PC-3 (cell line): ENCODE measurements at regions not wholly inside any gene's neighbourhood (a gene's known extent, or its start where the extent isn't known, plus 50 kb on each side); places are given as distances from the start of the nearest gene placed in this dataset.

ENCODE experiments used
- ATAC-seq: fragments of 200-7000 bp; cut with Tn5 transposase; 2 replicates; pipeline ENCODE4 v1.9.1; 2020; ENCODE audit warnings: mild to moderate bottlenecking, moderate library complexity
- BruUV-seq: library from RNA; stranded (reverse); fragments of 400-500 nt; replicated peaks from 2 replicates; lab custom pipeline; 2021; lab: Mats Ljungman, UMichigan
- CTCF ChIA-PET: fragments of 300-600 bp; sonication (Branson Sonifier 250); formaldehyde crosslinking; loops from one replicate; lab custom pipeline; 2022; ENCODE audit warnings: antibody characterized with exemption; lab: Charles Lee
- POLR2A ChIA-PET: fragments of 300-600 bp; sonication (Branson Sonifier 250); formaldehyde crosslinking; loops from one replicate; lab custom pipeline; 2022; ENCODE audit warnings: antibody characterized with exemption; ENCODE audit not compliant: unreplicated experiment; lab: Charles Lee
- DNase-seq: peaks from one replicate; pipeline ENCODE4 v3.0.0-alpha.2; 2015
- H2AFZ ChIP-seq: fragments of 300-600 bp; sonication (generic); 2 replicates; pipeline ENCODE4 v1.6.0; 2016; ENCODE audit warnings: antibody characterized with exemption, low read length
- H3F3A ChIP-seq: fragments of 300-600 bp; sonication (generic); one replicate; pipeline ENCODE4 v1.6.0; 2017; ENCODE audit warnings: antibody characterized with exemption, low read length, control low read depth, mild to moderate bottlenecking; ENCODE audit not compliant: unreplicated experiment
- H3K27ac ChIP-seq: fragments of 300-600 bp; sonication (generic); 2 replicates; pipeline ENCODE4 v1.5.1; 2016; ENCODE audit warnings: mild to moderate bottlenecking, low read length
- H3K27me3 ChIP-seq: fragments of 300-600 bp; sonication (generic); 2 replicates; pipeline ENCODE4 v1.6.1; 2016; ENCODE audit warnings: low read length, mixed read lengths
- H3K36me3 ChIP-seq: fragments of 300-600 bp; sonication (generic); 2 replicates; pipeline ENCODE4 v1.6.1; 2016; ENCODE audit warnings: low read depth, mixed run types, low read length, mixed read lengths
- H3K4me1 ChIP-seq: fragments of 300-600 bp; sonication (generic); 2 replicates; pipeline ENCODE4 v1.5.1; 2016; ENCODE audit warnings: low read length; ENCODE audit not compliant: insufficient read depth
- H3K4me2 ChIP-seq: fragments of 300-600 bp; sonication (generic); 2 replicates; pipeline ENCODE4 v1.6.0; 2016; ENCODE audit warnings: low read length
- H3K4me3 ChIP-seq: fragments of 300-600 bp; sonication (generic); 2 replicates; pipeline ENCODE4 v1.5.1; 2016; ENCODE audit warnings: mild to moderate bottlenecking, low read length, mixed read lengths
- H3K79me2 ChIP-seq: fragments of 300-600 bp; sonication (generic); 2 replicates; pipeline ENCODE4 v1.6.1; 2017; ENCODE audit warnings: low read length, mixed read lengths
- H3K9ac ChIP-seq: fragments of 300-600 bp; sonication (generic); 2 replicates; pipeline ENCODE4 v1.6.0; 2016; ENCODE audit warnings: mild to moderate bottlenecking, low read length
- H3K9me2 ChIP-seq: fragments of 300-600 bp; sonication (generic); replicated peaks from 2 replicates; pipeline ENCODE4 v1.6.1; 2016; ENCODE audit warnings: mixed run types, low read length, mixed read lengths
- H3K9me3 ChIP-seq: fragments of 300-600 bp; sonication (generic); 2 replicates; pipeline ENCODE4 v1.6.1; 2016; ENCODE audit warnings: low read length, mixed read lengths
- H4K20me1 ChIP-seq: fragments of 300-600 bp; sonication (generic); 2 replicates; pipeline ENCODE4 v1.6.1; 2016; ENCODE audit warnings: low read length, mixed read lengths
- CTCF ChIP-seq: fragments of 300-600 bp; sonication (generic); conservative IDR thresholded peaks from 2 replicates; pipeline ENCODE4 v1.5.1; 2017; ENCODE audit warnings: antibody characterized with exemption, low read depth, mild to moderate bottlenecking, low read length
- EZH2 ChIP-seq: fragments of 300-600 bp; sonication (generic); IDR thresholded peaks from one replicate; pipeline ENCODE4 v1.6.1; 2017; ENCODE audit warnings: antibody characterized with exemption, mild to moderate bottlenecking, low read length; ENCODE audit not compliant: unreplicated experiment
- EZH2phosphoT487 ChIP-seq: fragments of 300-600 bp; sonication (generic); IDR thresholded peaks from 2 replicates; pipeline ENCODE4 v1.6.1; 2018; ENCODE audit warnings: mild to moderate bottlenecking, antibody characterized with exemption, low read length, borderline replicate concordance
- intact Hi-C: fragments of 100-400 bp; cut with micrococcal nuclease; formaldehyde crosslinking; loops from 2 replicates; pipeline ENCODE4 v1.9.0; 2023

GRCh38 chr6:21712213-21712612, 118.7 kb downstream of the SOX4 start:
- ChIA-PET CTCF (no interaction called here), POLR2A (no interaction called here)
- Histone ChIP-seq H3K4me2 (no peak overlapping the region), H3F3A (no peaks in the 10 kb centered on the region), H3K79me2 (no peaks in the 10 kb centered on the region), H3K9ac (no peak overlapping the region), H3K9me3 (no peaks in the 10 kb centered on the region), H3K4me1 (0 out of 2 replicates have a peak, but pooled peaks cover 8% of the 10 kb centered on the region), H3K36me3 (no peaks in the 10 kb centered on the region), H3K4me3 (no peak overlapping the region), H2AFZ (no peak overlapping the region), H4K20me1 (no peaks in the 10 kb centered on the region), H3K9me2 (no peaks in the 10 kb centered on the region), H3K27me3 (no peaks in the 10 kb centered on the region), H3K27ac (no peak overlapping the region)
- TF ChIP-seq CTCF (no peak), EZH2phosphoT487 (no peak)
- no peak for DNase-seq
- intact Hi-C loops, result no loop called here
- no peak for ATAC-seq
- BruUV-seq, result no TSS peak

GRCh38 chr6:21713481-21713880, 119.9 kb downstream of the SOX4 start:
- H3K79me2 ChIP-seq, result no peaks in the 10 kb centered on the region
- no peaks in the 10 kb centered on the region for H4K20me1 ChIP-seq
- TF ChIP-seq CTCF, result no peak
- no peak for TF ChIP-seq EZH2phosphoT487
- TF ChIP-seq EZH2, result no peak
- H3K27ac ChIP-seq, result no peak overlapping the region
- H3K9me3 ChIP-seq, result no peaks in the 10 kb centered on the region
- H3F3A ChIP-seq, result no peaks in the 10 kb centered on the region
- BruUV-seq, result no TSS peak
- ATAC-seq (no peak), DNase-seq (no peak)
- intact Hi-C loops, result no loop called here
- H3K4me2 ChIP-seq, result no peak overlapping the region
- H3K27me3 ChIP-seq, result no peaks in the 10 kb centered on the region
- no peaks in the 10 kb centered on the region for H3K36me3 ChIP-seq
- ChIA-PET CTCF (no interaction called here), POLR2A (interaction anchor here (0.7 kb wide), 1 partner anchor 72 kb away, joined by 4 read pairs; no protein-coding TSS in a partner anchor)
- no peak overlapping the region for H2AFZ ChIP-seq
- H3K4me3 ChIP-seq, result no peak overlapping the region
- no peak overlapping the region for H3K9ac ChIP-seq
- no peaks in the 10 kb centered on the region for H3K9me2 ChIP-seq
- H3K4me1 ChIP-seq, result no peaks in the 10 kb centered on the region

- Histone ChIP-seq H3K79me2 (no peaks in the 10 kb centered on the region), H3K4me2 (no peak overlapping the region), H3K27ac (no peak overlapping the region), H3F3A (no peaks in the 10 kb centered on the region), H3K9me3 (no peaks in the 10 kb centered on the region), H3K9me2 (no peaks in the 10 kb centered on the region), H3K36me3 (no peaks in the 10 kb centered on the region), H2AFZ (no peak overlapping the region), H3K9ac (no peak overlapping the region), H3K4me3 (no peak overlapping the region), H3K4me1 (no peaks in the 10 kb centered on the region), H4K20me1 (no peaks in the 10 kb centered on the region), H3K27me3 (no peaks in the 10 kb centered on the region)
- POLR2A ChIA-PET, result no interaction called here
- DNase-seq (no peak), ATAC-seq (no peak)
- BruUV-seq, result no TSS peak
- intact Hi-C loops, result no loop called here
- CTCF ChIA-PET, result interaction anchor here (0.7 kb wide), 1 partner anchor 843 kb away, joined by 6 read pairs; no protein-coding TSS in a partner anchor
- TF ChIP-seq EZH2 (no peak), CTCF (no peak), EZH2phosphoT487 (no peak)
Measured at GRCh38 chr6:21715180-21715579, 121.6 kb downstream of the SOX4 start.
